K562 (cell line): ENCODE measurements at regions not wholly inside any gene's neighbourhood (a gene's known extent, or its start where the extent isn't known, plus 50 kb on each side); places are given as distances from the start of the nearest gene placed in this dataset.

Experiments used
- CREB1 ChIP-seq, 2 experiments: sonication (generic) in 1 of 2; formaldehyde crosslinking in 1 of 2; IDR thresholded peaks; 2 replicates each; pipeline versions ENCODE4 v1.6.1 to v1.8.0; 2012 to 2022; ENCODE audit warnings: inconsistent platforms in 1 of 2, mild to moderate bottlenecking in 1 of 2, missing genetic modification reagents in 1 of 2, moderate library complexity in 1 of 2
- HDGF ChIP-seq: fragments of 450-650 bp; IDR thresholded peaks from 2 replicates; pipeline ENCODE4 v1.6.1; 2016
- MTF1 ChIP-seq: fragments of 250-450 bp; sonication (Bioruptor Pico); IDR thresholded peaks from 2 replicates; pipeline ENCODE4 v1.9.0; 2021; ENCODE audit warnings: moderate library complexity, mild to moderate bottlenecking, inconsistent platforms, borderline replicate concordance
- NFIC ChIP-seq: fragments of 450-650 bp; IDR thresholded peaks from 2 replicates; pipeline ENCODE4 v1.6.1; 2017; ENCODE audit warnings: mild to moderate bottlenecking, inconsistent platforms
- POLR2AphosphoS5 ChIP-seq: IDR thresholded peaks from 2 replicates; pipeline ENCODE4 v1.6.1; 2011; ENCODE audit warnings: mild to moderate bottlenecking, low read depth, low read length, moderate library complexity; ENCODE audit not compliant: control insufficient read depth, insufficient read depth
- RBM39 ChIP-seq: fragments of 200-400 bp; formaldehyde crosslinking; optimal IDR thresholded peaks from 2 replicates; pipeline ENCODE3; 2018; ENCODE audit warnings: low read depth, low read length
- SREBF2 ChIP-seq: sonication (generic); formaldehyde crosslinking; IDR thresholded peaks from 2 replicates; pipeline ENCODE4 v1.4.0; 2020; ENCODE audit warnings: mild to moderate bottlenecking, missing genetic modification reagents
- TEAD1 ChIP-seq, 2 experiments: fragments of 450-650 bp in 1 of 2; sonication (generic) in 1 of 2; formaldehyde crosslinking; IDR thresholded peaks; 2 replicates each; pipeline versions ENCODE4 v1.4.0 to v1.8.0; 2020 to 2022; ENCODE audit warnings: mild to moderate bottlenecking in 2 of 2, missing genetic modification reagents in 1 of 2

DNA sequence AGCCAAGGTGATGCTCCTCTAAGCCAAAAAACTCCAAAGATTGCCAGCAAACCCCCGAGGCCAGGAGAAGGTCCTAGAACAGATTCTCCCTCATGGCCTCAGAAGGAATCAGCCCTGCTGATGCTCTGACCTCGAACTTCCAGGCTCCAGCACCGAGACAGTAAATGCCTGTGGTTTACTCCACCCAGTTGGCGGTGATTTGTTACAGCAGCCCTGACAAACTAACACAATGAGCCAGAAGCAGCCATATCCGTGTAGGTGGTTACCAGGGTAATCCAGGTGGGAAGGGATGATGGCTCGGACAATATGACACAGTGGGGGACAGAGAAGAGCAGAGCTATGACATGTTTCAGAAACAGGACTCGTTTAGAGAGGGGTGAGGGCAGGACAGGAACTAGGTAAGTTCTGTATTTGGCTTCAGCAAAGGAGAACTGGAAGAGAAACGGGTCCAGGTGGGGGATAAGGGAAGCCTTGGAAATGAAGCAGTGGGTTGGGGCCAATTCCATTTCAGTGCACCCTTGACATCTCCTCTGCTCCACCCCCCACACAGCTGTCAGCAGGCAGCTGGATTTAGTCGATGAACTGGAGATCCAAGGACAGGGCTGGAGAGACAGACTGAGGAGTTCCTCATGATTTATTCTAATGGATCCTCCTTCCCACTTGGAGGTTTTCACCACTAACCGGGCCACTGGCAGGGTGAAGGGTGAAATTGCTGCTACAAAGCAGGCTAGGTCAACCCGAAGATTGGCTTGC lies 179.7 kb upstream of the SH3BP4 start:
- no peak for TF ChIP-seq CREB1 (IDR thresholded peaks at IDR 0.05)
- TF ChIP-seq CREB1 (CRISPR knock-in tag; IDR thresholded peaks at IDR 0.05) = no peak
- no peak for TF ChIP-seq POLR2AphosphoS5
- TF ChIP-seq RBM39 = no peak
- no peak for TF ChIP-seq TEAD1 (CRISPR knock-in tag; IDR thresholded peaks at IDR 0.05)
- TF ChIP-seq MTF1 = no peak
- no peak for TF ChIP-seq NFIC
- no peak for TF ChIP-seq HDGF
- no peak for TF ChIP-seq SREBF2
